ENCODE measurements at regions not wholly inside any gene's neighbourhood (a gene's known extent, or its start where the extent isn't known, plus 50 kb on each side); places are given as distances from the start of the nearest gene placed in this dataset.

DNA sequence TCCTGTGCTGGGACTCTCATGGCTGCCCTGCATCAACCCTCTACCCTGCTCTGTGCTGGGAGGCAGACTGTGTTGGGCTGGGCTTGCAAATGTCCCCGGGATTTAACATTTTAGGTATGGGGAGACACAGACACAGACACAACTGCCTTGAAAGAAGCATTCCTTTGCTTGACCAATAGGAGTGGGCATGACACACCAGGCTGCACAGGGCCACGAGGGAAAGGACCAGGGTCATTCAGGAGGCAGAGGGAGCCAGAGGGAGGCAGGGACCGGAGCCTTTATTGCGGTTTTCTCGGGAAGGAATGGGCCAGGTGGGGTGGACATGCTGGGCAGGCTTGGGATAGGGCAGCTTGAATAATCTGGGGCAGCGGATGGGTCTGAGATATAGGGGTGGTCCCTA lies 238.7 kb upstream of the COPS8 start:
- Mint-ChIP-seq H3K9me3 (no peaks in the 10 kb centered on the region), H3K36me3 (ENCODE audit: low read depth) (no peaks in the 10 kb centered on the region), H3K4me1 (ENCODE audit: low read depth) (no peaks in the 10 kb centered on the region), H3K27ac (no peak overlapping the region), H3K4me3 (no peak overlapping the region), H3K27me3 (ENCODE audit: insufficient read depth) (peaks cover 16% of the 10 kb centered on the region)
- TF ChIP-seq, protein P1, sequence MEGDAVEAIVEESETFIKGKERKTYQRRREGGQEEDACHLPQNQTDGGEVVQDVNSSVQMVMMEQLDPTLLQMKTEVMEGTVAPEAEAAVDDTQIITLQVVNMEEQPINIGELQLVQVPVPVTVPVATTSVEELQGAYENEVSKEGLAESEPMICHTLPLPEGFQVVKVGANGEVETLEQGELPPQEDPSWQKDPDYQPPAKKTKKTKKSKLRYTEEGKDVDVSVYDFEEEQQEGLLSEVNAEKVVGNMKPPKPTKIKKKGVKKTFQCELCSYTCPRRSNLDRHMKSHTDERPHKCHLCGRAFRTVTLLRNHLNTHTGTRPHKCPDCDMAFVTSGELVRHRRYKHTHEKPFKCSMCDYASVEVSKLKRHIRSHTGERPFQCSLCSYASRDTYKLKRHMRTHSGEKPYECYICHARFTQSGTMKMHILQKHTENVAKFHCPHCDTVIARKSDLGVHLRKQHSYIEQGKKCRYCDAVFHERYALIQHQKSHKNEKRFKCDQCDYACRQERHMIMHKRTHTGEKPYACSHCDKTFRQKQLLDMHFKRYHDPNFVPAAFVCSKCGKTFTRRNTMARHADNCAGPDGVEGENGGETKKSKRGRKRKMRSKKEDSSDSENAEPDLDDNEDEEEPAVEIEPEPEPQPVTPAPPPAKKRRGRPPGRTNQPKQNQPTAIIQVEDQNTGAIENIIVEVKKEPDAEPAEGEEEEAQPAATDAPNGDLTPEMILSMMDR (IDR thresholded peaks at IDR 0.05), result no peak
- DNase-seq, result no peak

DNA sequence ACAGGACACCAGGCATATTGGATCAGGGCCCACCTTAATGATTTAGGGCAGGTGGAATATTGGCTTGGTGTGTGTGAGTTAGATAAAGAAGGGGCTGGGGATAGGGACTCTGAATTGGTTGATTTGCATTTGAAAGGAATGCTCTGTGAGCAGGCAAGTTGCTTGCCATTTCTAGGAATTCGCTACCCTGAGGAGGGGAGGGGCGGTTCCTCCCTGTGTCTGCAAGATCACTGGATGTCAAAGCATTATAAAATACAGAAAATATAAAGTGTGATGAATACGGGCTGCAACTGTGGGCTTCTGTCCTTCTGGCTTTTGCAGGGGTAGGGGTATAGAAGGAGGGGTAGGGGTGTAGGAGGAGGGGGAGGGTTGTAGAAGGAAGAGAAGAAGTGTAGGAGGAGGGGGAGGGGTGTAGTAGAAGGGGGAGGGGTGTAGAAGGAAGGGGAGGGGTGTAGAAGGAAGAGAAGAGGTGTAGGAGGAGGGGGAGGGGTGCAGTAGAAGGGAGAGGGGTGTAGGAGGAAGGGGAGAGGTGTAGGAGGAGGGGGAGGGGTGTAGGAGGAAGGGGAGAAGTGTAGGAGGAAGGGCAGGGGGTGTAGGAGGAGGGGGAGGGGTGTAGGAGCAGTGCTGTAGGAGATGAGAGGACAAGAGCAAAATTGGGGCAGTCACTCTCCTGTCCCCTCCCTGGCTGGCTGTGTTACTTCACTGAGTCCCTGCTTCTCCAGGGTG lies 238.0 kb upstream of the COPS8 start:
- TF ChIP-seq, protein P1 (IDR thresholded peaks at IDR 0.05), result no peak
- H3K27ac Mint-ChIP-seq, result no peak overlapping the region
- H3K36me3 Mint-ChIP-seq (ENCODE audit: low read depth), result no peaks in the 10 kb centered on the region
- no peaks in the 10 kb centered on the region for H3K9me3 Mint-ChIP-seq
- DNase-seq, result no peak
- H3K4me3 Mint-ChIP-seq, result no peak overlapping the region
- peaks cover 14% of the 10 kb centered on the region for H3K27me3 Mint-ChIP-seq (ENCODE audit: insufficient read depth)
- no peaks in the 10 kb centered on the region for H3K4me1 Mint-ChIP-seq (ENCODE audit: low read depth)

DNA sequence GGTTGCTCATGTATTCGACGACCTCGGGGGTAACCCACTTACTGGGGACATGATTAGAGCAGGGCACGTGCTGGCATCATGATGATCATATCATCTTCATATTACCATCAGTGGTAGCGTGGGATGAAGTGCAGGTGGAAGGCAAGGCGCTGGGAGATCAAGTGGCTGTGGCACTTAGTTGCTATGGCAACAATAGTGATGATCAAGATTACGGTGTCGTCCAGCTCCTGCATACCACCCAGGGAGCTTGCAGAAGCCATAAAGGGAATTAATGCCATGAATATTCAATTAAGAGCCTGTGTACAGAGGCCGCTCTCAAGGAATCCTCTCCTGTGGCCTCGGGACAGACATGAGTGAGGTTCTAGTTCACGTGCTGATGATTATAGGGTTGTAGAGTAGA lies 237.2 kb upstream of the COPS8 start:
- H3K4me3 Mint-ChIP-seq, result no peak overlapping the region
- H3K4me1 Mint-ChIP-seq (ENCODE audit: low read depth), result no peaks in the 10 kb centered on the region
- peaks cover 11% of the 10 kb centered on the region for H3K27me3 Mint-ChIP-seq (ENCODE audit: insufficient read depth)

DNA sequence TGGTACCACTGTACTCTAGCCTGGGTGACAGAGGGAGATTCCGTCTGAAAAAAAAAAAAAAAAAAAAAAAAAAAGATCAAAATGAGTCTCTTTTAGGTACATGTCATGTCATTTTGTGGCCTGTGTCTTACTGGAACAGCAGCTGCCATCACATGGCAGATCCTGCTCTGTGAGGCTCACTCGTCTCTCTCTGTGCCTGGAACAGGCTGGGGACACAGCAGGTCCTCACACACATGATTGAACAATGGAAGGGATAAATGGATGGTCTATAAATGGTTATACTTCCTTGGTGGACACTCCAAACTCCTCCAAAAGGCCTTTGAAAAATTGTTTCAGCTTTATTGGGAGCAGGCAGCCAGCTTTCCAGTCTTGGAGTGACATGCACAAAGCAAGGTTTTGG lies 236.2 kb upstream of the COPS8 start:
- H3K4me3 Mint-ChIP-seq, result no peak overlapping the region
- no peak overlapping the region for H3K27ac Mint-ChIP-seq
- H3K4me1 Mint-ChIP-seq (ENCODE audit: low read depth), result no peaks in the 10 kb centered on the region
- no peak for DNase-seq
- peaks cover 10% of the 10 kb centered on the region for H3K27me3 Mint-ChIP-seq (ENCODE audit: insufficient read depth)
- H3K9me3 Mint-ChIP-seq, result no peaks in the 10 kb centered on the region
- TF ChIP-seq, protein P1 (IDR thresholded peaks at IDR 0.05), result no peak
- no peaks in the 10 kb centered on the region for H3K36me3 Mint-ChIP-seq (ENCODE audit: low read depth)

More for the DNA sequence above, 237.2 kb upstream of the COPS8 start:
- no peak overlapping the region for H3K27ac Mint-ChIP-seq
- no peaks in the 10 kb centered on the region for H3K36me3 Mint-ChIP-seq (ENCODE audit: low read depth)
- DNase-seq, result no peak
- H3K9me3 Mint-ChIP-seq, result no peaks in the 10 kb centered on the region
- TF ChIP-seq, protein P1 (IDR thresholded peaks at IDR 0.05), result no peak

DNA sequence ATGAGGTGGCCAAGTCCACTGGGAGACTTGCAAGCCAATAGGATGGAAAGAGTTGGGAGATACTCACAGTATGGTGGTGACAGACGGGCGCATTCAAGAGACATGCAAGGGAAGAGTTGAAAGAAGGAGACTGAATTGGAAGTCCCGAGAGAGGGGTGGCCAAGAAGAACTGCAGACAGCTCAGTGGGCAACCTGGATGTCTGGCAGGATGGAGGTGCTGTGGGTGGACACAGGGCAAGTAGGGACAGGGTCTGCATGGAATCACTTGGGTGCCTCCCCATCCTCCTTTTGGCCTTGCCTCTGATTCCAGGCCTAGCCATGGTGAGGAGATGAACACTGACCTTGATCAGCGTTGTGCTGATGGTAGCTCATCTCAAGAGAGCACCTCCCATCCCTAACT lies 235.7 kb upstream of the COPS8 start:
- Mint-ChIP-seq H3K27me3 (ENCODE audit: insufficient read depth) (peaks cover 7% of the 10 kb centered on the region), H3K9me3 (no peaks in the 10 kb centered on the region), H3K4me1 (ENCODE audit: low read depth) (no peaks in the 10 kb centered on the region), H3K4me3 (no peak overlapping the region), H3K27ac (no peak overlapping the region), H3K36me3 (ENCODE audit: low read depth) (no peaks in the 10 kb centered on the region)
- TF ChIP-seq, protein P1 (IDR thresholded peaks at IDR 0.05), result no peak
- no peak for DNase-seq

Data from HFFc6 (cell line).